GM19023 (cell line): ENCODE measurements at regions not wholly inside any gene's neighbourhood (a gene's known extent, or its start where the extent isn't known, plus 50 kb on each side); places are given as distances from the start of the nearest gene placed in this dataset.
"Not testable (repeated sequence)": the region's sequence is repeated elsewhere in the genome, so short reads cannot be mapped to it uniquely, and the experiment has no call there.

Source experiments
- ATAC-seq: cut with Tn5 transposase; IDR thresholded peaks from one replicate; pipeline ENCODE4 v1.9.1; 2021; ENCODE audit warnings: mild to moderate bottlenecking, moderate library complexity; ENCODE audit not compliant: unreplicated experiment

DNA sequence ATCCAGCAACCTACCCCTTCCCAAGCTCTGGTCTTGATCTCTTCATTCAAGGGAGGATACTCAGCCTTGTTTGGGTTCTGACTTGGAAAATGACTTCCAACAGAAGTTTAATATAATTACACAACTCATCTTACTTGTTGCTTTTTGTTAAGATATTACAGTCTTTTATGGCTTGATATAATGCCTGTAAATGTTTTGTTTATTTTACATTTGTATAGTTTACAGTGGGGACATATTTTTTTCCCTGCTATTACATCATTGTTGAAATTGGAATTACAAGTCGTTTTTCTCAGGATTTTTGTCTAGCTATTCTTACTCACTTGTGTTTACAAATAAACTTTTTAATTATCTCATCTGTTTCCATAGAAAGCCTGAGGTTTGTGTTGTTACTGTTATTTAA, 436.0 kb downstream of the CNTNAP4 start:
- no peak for ATAC-seq

DNA sequence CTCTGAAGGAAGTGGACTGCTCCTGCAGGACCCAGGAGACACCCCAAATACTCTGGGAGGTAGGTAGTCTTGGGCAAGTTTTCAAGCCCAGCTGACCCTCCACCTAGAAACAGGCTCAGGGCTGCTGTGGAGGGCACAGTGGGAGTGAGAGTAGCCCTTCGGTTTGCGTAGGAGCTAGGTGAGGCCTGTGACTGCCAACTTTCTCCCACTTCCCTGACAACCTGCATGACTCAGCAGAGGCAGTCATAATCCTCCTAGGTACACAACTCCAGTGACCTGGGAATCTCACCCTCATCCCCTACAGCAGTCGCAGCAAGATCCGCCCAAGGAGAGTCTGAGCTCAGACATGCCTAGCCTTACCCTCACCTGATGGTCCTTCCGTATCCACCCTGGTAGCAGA, 439.1 kb downstream of the CNTNAP4 start:
- not testable (repeated sequence) for ATAC-seq

DNA sequence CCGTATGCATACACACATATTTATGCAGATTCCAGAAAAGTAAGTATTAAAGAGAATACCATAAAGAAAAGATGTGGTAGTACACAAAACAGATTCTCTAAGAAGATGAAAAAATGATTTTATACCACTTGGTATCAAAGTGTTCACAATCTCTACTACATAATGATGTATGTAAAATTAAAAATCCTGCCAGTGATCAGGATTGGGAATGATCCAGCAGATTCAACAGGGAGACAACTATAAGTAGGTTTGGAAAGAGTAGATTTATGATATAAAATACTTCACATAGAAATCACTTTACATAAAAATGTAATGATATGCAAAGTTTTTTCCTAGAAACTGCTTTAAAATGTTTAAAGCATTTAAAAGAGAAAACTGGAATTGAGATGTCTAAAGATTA, 447.0 kb downstream of the CNTNAP4 start:
- ATAC-seq = no peak

DNA sequence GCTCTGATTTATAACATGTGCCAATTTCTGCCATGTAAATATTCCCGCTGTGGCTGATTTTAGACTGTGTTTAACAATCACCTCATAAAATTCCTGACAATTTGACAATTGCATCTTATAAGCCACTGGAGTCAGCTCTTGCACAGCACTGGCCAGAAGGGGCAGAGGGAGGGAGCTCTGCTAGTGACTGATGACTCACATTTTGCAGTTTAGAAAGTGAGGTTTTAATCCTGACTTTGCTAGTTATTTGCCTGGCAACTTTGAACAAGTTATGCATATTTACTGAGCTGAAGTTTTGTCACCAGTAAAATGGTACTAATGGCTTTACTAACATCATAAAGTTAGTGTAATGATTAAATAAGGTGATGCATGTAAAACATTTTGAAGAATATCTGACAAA, 452.3 kb downstream of the CNTNAP4 start:
- ATAC-seq = no peak

DNA sequence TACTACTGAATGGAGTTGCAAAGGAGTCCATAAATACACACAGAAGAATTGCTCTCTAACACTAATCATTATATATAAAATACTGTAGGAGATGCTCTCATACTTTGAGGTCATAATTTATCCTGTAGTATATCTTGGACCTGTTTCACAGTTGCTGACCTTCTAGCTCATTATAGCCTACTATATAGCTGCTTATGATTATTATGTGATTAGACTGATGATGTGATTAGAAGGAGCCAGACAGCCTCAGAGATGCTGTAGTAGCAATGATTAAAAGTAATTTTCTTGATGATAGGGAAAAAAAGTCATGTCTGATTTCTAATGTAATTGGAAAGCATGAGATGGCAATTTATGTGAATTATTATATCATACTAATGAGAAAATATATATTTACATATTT, 455.7 kb downstream of the CNTNAP4 start:
- no peak for ATAC-seq

DNA sequence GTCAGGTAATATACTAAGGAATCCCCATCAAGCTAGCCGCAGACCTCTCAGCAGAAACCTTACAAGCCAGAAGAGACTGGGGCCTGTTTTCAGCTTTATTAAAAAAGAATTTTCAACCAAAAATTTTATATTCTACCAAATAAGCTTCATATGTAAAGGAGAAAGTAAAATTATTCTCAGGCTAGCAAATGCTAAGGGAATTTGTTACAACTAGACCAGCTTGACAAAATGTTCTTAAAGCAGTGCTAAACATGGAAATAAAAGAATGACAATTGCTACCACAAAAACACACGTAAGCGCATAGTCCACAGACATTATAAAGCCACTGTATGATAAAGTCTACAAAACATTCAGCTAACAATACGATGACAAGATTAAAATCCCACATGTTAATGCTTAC, 449.4 kb upstream of the MON1B start:
- no peak for ATAC-seq

DNA sequence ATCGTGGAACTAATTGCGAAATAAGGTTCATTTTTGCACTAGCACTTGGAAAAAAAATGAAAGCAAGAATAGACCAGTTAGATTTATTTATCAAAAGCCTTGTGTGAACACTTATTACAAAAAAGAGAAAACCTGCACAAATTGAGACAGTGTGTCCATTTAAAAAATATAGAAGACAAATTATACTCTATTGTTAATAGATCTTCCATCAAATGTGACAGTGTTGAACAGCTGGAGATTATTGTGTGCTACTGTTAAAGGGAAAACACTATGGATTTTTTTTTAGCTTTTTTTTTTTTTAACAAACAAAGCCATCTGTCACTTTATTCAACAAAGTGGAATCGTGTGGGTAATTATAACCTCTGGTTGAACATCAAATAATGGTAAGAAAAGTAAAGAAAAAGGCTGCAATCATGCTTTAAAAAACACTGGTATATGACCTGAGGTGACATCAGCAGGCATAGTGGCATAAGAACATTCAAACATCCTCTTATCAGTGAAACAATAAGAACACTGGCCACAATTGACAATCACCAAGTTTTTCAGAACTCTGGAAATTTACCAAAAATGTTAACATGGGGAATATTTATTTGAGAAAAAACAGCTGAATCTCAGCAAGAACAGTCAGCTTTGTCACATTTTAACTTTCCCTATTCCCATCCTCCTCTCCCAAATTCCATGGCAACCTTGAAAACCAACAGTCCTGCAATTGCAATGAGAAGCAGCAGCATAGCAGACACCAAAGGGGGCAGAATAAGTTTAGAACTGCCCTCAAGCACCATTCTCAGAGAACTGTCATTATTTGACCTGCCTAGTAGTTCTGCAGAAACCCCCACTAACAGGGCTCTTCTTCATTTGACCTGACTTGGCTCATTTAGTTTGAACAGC, 442.3 kb upstream of the MON1B start:
- ATAC-seq = no peak

DNA sequence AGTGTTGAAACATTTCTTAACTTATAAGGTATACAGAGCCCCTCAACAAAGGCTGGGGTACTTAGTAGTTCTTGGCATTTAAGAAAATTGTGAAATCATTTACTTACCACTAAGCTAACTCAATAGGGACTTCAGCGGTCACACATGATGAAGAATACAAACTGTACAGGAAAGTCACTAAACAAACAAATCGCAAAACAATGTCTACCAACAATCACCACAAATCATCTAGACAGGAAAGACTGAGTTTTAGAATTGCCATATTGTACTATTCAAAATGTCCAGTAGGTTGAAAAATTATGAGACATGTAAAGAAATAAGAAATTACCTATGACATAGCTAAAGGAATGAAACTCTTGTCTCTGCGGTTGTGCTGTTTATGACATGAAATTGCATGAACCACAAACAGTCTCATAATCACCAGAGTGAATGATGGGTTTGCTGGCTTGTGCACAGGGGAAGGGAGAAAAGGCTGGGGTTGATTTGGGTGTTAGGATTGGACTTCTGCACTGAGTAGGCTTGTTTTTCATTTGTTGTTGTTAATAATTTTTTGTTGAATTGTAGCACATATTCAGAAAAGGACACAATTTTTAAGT, 441.1 kb upstream of the MON1B start:
- ATAC-seq = no peak

DNA sequence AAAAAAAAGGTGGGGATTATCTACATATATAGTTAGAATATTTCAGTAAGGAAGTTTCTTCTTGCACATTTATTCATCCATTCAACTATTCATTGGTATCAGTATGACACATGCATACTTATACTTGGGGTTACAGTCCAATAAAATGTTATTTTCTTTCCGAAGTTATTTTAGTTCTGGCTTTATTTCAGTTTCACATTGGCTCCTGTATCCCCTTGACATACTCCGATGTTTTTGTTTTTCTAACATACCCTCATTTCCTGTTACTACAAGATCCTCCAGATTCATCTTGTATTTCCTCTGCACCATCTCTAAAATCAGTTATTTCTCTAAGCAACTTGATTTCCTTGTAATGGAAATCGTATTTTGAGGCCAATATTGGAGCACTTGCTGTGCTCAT, 435.5 kb upstream of the MON1B start:
- no peak for ATAC-seq

DNA sequence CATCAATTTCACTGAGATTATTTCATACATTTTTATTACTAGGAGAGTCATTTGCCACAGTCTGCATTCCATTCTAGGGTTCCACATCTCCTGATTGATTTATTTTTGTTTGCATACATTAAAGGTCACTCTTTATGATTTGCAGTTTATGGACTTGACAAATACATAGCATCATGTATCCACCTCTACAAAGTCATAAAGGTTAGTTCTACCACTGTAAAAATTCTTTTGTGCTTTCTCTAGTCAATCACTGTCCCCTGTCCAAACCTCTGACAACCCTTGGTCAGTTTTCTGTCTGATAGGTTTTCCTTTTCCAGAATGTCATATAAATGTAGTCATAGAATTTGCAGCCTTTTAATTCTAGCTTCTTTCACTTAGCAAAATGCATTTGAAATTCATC, 434.6 kb upstream of the MON1B start:
- no peak for ATAC-seq

DNA sequence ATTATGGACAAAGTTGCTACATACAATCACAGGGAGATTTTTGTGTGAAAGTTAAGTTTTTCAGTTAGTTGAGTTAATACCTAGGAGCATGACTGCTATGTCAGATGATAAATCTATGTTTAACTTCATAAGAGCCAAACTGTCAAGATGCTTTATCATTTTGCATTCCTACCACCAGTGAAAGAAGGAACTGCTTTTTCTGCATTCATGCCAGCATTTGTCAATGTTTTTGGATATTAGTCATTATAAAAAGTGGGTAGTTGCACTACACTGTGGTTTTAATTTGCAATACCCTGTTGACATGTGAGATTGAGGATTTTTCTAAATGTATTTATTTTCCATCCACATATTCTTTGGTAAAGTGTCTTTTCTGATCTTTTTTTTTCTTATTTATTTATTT, 434.0 kb upstream of the MON1B start:
- no peak for ATAC-seq

DNA sequence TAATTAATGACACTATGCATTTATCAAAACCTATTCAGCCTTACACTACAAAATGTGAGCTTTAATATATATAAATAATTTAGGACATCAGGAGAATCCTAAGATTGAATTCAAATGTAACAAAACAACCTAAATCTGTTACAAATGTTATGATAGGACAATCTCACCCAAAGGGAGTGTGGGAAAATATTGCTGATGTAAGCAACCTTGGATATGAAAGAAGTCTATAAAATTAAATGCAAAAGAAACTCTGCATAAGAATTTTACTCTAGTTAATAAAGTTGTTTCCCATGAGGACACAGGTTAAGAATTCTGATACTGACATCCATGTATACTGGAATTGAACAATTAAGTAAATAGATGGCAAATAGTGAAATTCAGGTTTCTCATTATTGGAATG, 424.5 kb upstream of the MON1B start:
- ATAC-seq = no peak

DNA sequence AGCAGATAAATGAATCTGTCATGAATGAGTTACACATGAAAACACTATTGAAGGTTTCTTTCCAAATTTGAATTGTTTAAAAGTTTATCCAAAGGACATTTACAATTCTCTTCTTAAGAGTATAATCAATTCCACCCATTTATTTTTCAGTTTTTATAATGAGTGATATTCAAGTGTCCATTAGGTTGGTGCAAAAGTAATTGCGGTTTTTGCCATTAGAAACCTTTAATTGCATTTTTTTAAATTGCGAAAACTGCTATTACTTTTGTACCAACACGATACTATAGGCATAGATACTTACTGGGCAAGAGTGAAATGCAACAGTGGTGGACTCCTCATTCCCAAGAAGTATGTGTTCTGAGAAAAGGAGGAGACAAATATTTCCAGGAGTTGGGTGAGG, 422.7 kb upstream of the MON1B start:
- ATAC-seq = no peak

DNA sequence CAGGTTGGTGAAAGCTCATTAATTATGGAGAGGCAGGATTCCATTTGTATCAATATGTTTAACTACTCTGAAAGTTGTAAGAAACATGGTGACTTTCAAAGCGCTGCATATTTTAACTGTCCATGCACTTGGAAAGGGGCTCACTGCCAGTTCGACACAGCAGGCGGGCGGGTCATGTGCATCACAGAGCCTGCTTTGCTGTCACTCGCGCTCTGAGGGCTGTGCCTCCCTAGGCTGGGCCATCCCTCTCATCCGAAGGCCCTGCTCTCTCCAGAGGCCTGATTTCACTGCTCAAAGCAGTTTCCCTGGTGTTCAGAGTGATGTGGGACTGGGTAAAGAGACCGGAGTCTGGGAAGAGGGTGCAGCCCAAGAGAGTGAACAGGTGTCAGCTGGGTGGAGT, 422.0 kb upstream of the MON1B start:
- no peak for ATAC-seq

DNA sequence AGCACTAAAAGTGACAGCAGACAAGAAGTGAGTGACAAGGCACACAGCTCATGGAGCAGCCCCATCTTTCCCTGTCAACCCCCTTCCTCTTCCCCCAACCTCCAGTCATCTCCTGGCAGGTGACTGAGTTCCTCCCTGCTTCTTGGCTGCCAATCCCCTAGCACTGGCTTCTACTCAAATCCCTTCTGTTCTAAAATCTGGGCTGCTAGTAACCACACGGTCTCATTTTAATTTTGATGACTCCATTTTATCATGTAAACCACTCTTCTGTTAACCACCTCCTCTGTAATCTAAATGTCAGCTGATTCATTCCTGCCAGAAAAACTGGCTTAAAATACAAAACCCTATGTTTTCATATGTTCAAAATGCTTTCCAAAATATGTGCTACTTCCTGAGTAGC, 419.8 kb upstream of the MON1B start:
- ATAC-seq = no peak

DNA sequence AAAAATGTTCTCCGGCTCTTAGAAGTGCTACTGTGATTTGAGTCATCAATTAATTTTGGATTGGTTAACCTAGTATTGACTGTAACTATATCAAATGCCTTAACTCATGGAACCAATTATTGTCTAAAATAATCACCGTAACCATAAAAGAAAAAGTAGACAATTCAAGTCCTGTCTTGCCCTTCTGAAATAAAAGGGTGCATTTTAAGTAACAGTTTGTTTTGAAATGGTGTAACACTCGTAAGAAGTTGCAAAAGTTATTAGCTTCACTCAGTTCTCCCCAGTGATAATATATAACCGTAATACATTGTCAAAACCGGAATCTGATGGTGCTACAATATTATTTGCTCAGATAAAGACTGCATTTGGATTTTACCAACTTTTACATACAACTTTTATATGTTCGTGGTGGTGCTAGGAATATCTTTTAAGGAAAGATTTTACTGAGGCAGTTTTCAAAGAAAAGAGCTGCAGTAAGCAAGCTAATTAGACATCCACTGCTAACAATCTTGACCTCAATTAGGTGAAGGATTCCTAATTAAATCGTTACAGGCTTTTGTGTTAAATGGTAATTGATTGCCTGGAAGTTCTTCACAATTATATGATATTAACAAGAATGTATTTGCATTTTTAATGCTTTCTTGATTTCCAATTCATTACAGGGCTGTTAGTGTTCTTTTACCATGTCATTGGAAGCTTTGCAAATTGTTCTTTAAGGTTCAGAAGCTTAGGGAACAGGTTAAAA, 413.1 kb upstream of the MON1B start:
- ATAC-seq = no peak

DNA sequence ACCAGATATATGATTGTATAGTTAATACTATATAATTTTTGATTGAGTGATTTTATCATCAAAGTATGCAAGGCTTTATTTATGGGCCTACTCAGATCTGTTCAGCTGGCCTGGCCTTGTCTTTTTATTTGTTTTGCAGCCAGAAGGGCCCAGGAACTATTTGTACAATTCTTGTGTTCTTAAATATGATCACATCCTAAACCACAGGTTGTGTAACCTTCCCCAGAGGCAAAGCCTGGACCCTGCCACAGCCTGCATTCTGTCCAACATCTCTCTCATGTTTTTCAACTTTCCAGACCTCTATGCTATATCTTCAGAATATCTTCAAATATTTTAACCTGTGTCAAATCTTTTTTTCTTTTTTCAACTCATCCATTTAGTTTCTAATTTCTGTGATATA, 410.4 kb upstream of the MON1B start:
- no peak for ATAC-seq

DNA sequence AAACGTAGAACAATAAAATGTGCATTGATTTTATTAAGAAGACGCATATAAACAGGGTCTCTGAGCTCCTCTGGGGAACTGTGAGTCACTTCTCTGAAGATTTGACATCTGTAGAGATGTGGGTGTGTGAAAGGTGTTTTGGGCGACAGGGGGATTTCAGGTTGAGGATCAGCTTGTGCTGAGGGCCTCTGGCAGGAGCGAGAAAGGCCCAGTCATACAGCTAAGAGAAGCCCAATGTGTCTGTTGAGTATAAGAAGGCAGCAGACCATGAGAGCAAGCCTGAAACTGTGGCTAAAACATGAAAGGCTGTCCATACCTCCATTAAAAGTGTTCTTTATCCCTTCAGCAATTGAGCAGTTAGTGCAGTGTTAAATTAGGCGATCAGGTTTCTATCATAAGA, 406.5 kb upstream of the MON1B start:
- ATAC-seq = no peak

DNA sequence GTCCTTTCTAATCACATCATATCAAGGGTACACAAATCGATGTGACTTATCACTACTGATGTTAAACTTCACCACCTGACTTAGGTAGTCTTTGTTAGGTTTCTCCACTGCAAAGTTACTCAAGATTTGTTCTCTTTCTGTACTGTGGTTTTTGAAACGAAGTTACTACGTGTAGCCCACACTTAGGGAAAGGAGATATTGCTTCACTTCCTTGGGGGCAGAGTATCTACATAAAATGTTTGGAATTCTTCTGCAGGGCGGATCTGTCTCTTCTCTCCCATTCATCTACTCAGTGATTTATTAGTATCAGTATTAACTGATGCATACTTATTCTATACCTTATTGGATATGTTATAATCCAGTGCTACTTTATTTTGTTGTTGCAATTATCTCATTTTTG, 403.6 kb upstream of the MON1B start:
- no peak for ATAC-seq

DNA sequence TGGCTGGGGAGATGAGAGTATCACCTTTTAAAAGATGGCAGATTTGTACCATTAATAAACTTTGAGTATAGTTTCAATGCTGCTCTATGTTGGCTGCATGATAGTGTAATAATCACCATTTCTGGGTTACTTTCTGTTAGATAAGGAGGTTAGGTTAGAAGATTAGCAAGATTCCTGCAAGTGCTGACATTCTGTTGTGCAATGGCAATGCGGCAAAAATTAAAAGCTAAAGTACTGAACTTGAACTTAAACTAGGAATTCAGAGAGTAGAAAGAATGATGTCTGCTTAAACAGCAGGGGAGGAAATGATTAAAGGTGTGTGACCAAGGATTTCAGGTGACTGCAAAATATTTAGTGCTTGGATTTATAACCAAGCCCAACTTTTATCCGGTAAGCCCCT, 399.8 kb upstream of the MON1B start:
- no peak for ATAC-seq

DNA sequence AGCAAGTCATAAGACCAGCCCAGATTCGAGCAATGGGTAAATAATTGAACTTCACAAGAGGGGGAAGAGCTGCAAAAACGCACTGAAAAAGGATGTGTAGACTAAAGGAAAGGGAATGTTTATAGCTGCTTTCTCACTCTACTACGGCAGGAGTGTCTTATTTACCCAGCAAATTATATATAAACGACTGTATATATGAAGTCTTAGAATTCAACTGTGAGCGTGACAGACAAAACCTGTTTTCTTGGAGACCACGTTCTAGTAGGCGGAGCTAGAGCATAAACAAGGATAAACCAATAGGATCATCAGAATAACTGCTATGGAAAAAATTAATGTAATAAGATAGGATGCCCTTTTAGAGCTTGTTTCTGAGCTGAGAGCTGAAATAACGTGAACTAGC, 394.6 kb upstream of the MON1B start:
- no peak for ATAC-seq

DNA sequence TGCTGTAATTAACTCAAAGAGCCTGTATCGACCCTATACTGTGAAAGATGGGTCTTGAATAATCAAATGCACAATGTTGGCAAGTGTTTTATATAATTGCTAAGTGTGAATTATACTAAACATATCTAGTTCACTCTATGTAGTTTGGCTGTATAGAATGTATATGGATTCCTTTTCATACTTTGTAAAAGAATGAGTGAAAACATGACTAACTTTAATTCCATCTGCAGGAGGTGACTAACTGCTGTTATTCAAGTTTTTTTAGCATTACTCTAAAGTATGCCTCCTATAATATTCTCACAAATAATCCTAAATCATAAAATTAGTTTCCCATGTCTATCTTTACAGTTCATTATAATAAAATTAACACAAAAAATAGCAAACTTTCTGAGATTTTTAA, 394.0 kb upstream of the MON1B start:
- ATAC-seq = no peak
